ENCODE measurements at regions not wholly inside any gene's neighbourhood (a gene's known extent, or its start where the extent isn't known, plus 50 kb on each side); places are given as distances from the start of the nearest gene placed in this dataset.
"Not testable (repeated sequence)": the region's sequence is repeated elsewhere in the genome, so short reads cannot be mapped to it uniquely, and the experiment has no call there.

DNA sequence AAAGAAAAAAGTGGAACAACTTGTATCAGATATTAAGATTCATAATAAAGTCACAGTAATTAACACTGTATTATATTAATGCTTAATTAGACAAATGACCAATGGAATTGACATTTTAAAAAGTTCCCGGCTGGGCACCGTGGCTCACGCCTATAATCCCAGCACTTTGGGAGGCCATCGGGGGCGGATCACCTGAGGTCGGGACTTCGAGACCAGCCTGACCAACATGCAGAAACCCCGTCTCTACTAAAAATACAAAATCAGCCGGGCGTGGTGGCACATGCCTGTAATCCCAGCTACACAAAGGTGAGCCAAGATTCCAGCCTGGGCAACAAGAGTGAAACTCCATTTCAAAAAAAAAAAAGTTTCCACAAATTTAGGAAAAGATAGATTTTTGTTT, 188.9 kb upstream of the TP63 start:
- WGBS (ENCODE audit: insufficient coverage) = 94% methylated on average over 7 of the region's 10 CpGs
- H3K4me1 ChIP-seq (ENCODE audit: control insufficient read depth, insufficient read depth, low read length); H3K9me3 ChIP-seq (ENCODE audit: control insufficient read depth, insufficient read depth, low read length); H3K27ac ChIP-seq (ENCODE audit: low read depth, low read length); H3K27me3 ChIP-seq (ENCODE audit: control insufficient read depth, insufficient read depth, low read length); DNase-seq (ENCODE audit: low read depth in 4 of 6, low spot score in 6 of 6); H3K36me3 ChIP-seq (ENCODE audit: control insufficient read depth, insufficient read depth, low read length); H3K4me3 ChIP-seq (ENCODE audit: low read depth, low read length): not testable (repeated sequence)

GRCh38 chr3:189446959-189447560, 184.1 kb upstream of the TP63 start:
- H3K27ac ChIP-seq (ENCODE audit: low read depth, low read length) = no peak overlapping the region
- no peak overlapping the region for H3K4me3 ChIP-seq (ENCODE audit: low read depth, low read length)
- H3K4me1 ChIP-seq (ENCODE audit: control insufficient read depth, insufficient read depth, low read length) = no peaks in the 10 kb centered on the region
- no peaks in the 10 kb centered on the region for H3K36me3 ChIP-seq (ENCODE audit: control insufficient read depth, insufficient read depth, low read length)
- no peak for DNase-seq (ENCODE audit: low read depth in 4 of 6, low spot score in 6 of 6)
- H3K9me3 ChIP-seq (ENCODE audit: control insufficient read depth, insufficient read depth, low read length) = no peaks in the 10 kb centered on the region
- H3K27me3 ChIP-seq (ENCODE audit: control insufficient read depth, insufficient read depth, low read length) = no peaks in the 10 kb centered on the region
- WGBS (ENCODE audit: insufficient coverage) = no CpG with 5 or more reads among the region's 3 CpGs

- H3K4me3 ChIP-seq (ENCODE audit: low read depth, low read length) = no peak overlapping the region
- H3K36me3 ChIP-seq (ENCODE audit: control insufficient read depth, insufficient read depth, low read length) = no peaks in the 10 kb centered on the region
- H3K4me1 ChIP-seq (ENCODE audit: control insufficient read depth, insufficient read depth, low read length) = no peaks in the 10 kb centered on the region
- no CpG with 5 or more reads among the region's 1 CpG for WGBS (ENCODE audit: insufficient coverage)
- H3K27ac ChIP-seq (ENCODE audit: low read depth, low read length) = no peak overlapping the region
- DNase-seq (ENCODE audit: low read depth in 4 of 6, low spot score in 6 of 6) = peak in 1 of 6 donors; percentile 17
- H3K9me3 ChIP-seq (ENCODE audit: control insufficient read depth, insufficient read depth, low read length) = no peaks in the 10 kb centered on the region
- no peaks in the 10 kb centered on the region for H3K27me3 ChIP-seq (ENCODE audit: control insufficient read depth, insufficient read depth, low read length)
Observed at GRCh38 chr3:189449084-189449483, 182.1 kb upstream of the TP63 start.

DNA sequence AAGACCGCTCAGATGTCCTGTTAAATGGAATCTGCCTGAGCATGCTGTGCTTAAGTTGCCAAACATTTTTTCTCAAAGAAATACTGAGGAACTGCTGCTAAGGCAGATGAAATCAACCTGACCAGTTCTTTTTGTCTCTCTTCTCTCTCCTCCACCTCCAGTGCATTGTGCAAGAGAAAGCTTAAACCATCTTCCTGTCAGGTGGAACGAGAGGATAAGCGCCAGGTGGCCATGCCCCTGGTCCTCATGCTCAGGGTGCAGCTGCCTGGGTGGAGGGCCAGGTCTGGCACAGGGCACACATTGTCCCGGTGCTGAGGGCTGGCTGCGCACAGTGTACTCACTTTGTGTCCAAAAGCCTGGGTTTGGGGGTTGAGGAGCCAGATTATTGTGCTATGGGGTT, 176.2 kb upstream of the TP63 start:
- Histone ChIP-seq H3K4me1 (ENCODE audit: control insufficient read depth, insufficient read depth, low read length) (no peaks in the 10 kb centered on the region), H3K27ac (ENCODE audit: low read depth, low read length) (no peak overlapping the region), H3K36me3 (ENCODE audit: control insufficient read depth, insufficient read depth, low read length) (no peaks in the 10 kb centered on the region), H3K27me3 (ENCODE audit: control insufficient read depth, insufficient read depth, low read length) (no peaks in the 10 kb centered on the region), H3K9me3 (ENCODE audit: control insufficient read depth, insufficient read depth, low read length) (no peaks in the 10 kb centered on the region), H3K4me3 (ENCODE audit: low read depth, low read length) (no peak overlapping the region)
- DNase-seq (ENCODE audit: low read depth in 4 of 6, low spot score in 6 of 6) = peak in 1 of 6 donors; percentile 5
- WGBS (ENCODE audit: insufficient coverage) = 88% methylated on average over 4 of the region's 5 CpGs

- Histone ChIP-seq H3K4me1 (ENCODE audit: control insufficient read depth, insufficient read depth, low read length) (no peaks in the 10 kb centered on the region), H3K27ac (ENCODE audit: low read depth, low read length) (peak overlapping the region; percentile 37), H3K36me3 (ENCODE audit: control insufficient read depth, insufficient read depth, low read length) (no peaks in the 10 kb centered on the region), H3K9me3 (ENCODE audit: control insufficient read depth, insufficient read depth, low read length) (no peaks in the 10 kb centered on the region), H3K27me3 (ENCODE audit: control insufficient read depth, insufficient read depth, low read length) (no peaks in the 10 kb centered on the region), H3K4me3 (ENCODE audit: low read depth, low read length) (no peak overlapping the region)
- 58% methylated on average over 5 of the region's 6 CpGs for WGBS (ENCODE audit: insufficient coverage)
- peak in 1 of 6 donors; percentile 57 for DNase-seq (ENCODE audit: low read depth in 4 of 6, low spot score in 6 of 6)
Observed at GRCh38 chr3:189455641-189456417, 175.4 kb upstream of the TP63 start.

GRCh38 chr3:189457201-189457607, 174.0 kb upstream of the TP63 start:
- Histone ChIP-seq H3K27me3 (ENCODE audit: control insufficient read depth, insufficient read depth, low read length) (no peaks in the 10 kb centered on the region), H3K36me3 (ENCODE audit: control insufficient read depth, insufficient read depth, low read length) (no peaks in the 10 kb centered on the region), H3K4me1 (ENCODE audit: control insufficient read depth, insufficient read depth, low read length) (no peaks in the 10 kb centered on the region), H3K27ac (ENCODE audit: low read depth, low read length) (no peak overlapping the region), H3K4me3 (ENCODE audit: low read depth, low read length) (no peak overlapping the region), H3K9me3 (ENCODE audit: control insufficient read depth, insufficient read depth, low read length) (peaks cover 3% of the 10 kb centered on the region)
- no peak for DNase-seq (ENCODE audit: low read depth in 4 of 6, low spot score in 6 of 6)
- WGBS (ENCODE audit: insufficient coverage) = 95% methylated on average over 5 of the region's 7 CpGs

- Histone ChIP-seq H3K27ac (ENCODE audit: low read depth, low read length) (no peak overlapping the region), H3K4me3 (ENCODE audit: low read depth, low read length) (no peak overlapping the region), H3K27me3 (ENCODE audit: control insufficient read depth, insufficient read depth, low read length) (no peaks in the 10 kb centered on the region), H3K4me1 (ENCODE audit: control insufficient read depth, insufficient read depth, low read length) (no peaks in the 10 kb centered on the region), H3K9me3 (ENCODE audit: control insufficient read depth, insufficient read depth, low read length) (peaks cover 3% of the 10 kb centered on the region), H3K36me3 (ENCODE audit: control insufficient read depth, insufficient read depth, low read length) (no peaks in the 10 kb centered on the region)
- no CpG with 5 or more reads among the region's 9 CpGs for WGBS (ENCODE audit: insufficient coverage)
- DNase-seq (ENCODE audit: low read depth in 4 of 6, low spot score in 6 of 6) = no peak
Observed at GRCh38 chr3:189457631-189458412, 173.4 kb upstream of the TP63 start.

DNA sequence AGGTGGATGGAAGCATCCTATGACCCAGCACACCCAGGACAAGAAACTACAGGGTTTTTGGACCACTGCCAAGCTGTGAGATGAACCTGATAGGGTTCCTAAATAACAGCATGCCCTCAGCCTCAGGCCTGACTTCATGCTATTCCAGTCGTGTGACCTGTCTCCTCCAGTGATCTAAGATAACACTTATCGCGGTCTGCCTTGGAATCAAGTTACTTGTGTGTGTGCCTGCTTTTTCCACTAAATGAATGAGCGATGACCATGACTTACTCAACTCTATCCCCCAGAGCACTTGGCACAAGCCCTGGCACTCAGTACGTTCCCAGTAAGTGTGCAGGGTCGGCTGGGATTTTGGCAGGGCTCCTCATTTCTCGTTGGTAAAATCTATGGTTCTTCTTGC, 172.7 kb upstream of the TP63 start:
- peak in 1 of 6 donors; percentile 5 for DNase-seq (ENCODE audit: low read depth in 4 of 6, low spot score in 6 of 6)
- Histone ChIP-seq H3K4me1 (ENCODE audit: control insufficient read depth, insufficient read depth, low read length) (no peaks in the 10 kb centered on the region), H3K9me3 (ENCODE audit: control insufficient read depth, insufficient read depth, low read length) (peaks cover 3% of the 10 kb centered on the region), H3K36me3 (ENCODE audit: control insufficient read depth, insufficient read depth, low read length) (no peaks in the 10 kb centered on the region), H3K27ac (ENCODE audit: low read depth, low read length) (no peak overlapping the region), H3K4me3 (ENCODE audit: low read depth, low read length) (no peak overlapping the region), H3K27me3 (ENCODE audit: control insufficient read depth, insufficient read depth, low read length) (no peaks in the 10 kb centered on the region)
- WGBS (ENCODE audit: insufficient coverage) = 63% methylated on average over 6 of the region's 7 CpGs

DNA sequence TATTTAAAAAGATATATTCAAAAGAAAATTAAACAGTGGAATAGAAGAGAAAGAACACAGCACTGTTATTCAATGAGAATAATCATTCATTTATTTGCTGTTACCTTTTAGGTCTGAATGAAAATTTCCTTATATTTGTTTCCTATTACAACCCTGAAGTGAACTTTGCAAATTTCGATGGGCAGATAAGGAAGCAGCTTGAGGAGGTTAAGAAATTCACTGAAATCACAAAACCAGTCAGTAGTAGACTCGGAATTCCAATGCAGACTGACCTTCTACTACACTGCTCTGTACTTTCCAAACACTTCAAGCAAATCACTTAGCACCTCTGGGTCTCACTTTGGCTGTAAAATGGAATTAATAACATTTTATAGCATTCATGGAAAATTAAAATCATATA, 172.0 kb upstream of the TP63 start:
- Histone ChIP-seq H3K4me1 (ENCODE audit: control insufficient read depth, insufficient read depth, low read length) (no peaks in the 10 kb centered on the region), H3K9me3 (ENCODE audit: control insufficient read depth, insufficient read depth, low read length) (peaks cover 3% of the 10 kb centered on the region), H3K36me3 (ENCODE audit: control insufficient read depth, insufficient read depth, low read length) (no peaks in the 10 kb centered on the region), H3K27me3 (ENCODE audit: control insufficient read depth, insufficient read depth, low read length) (no peaks in the 10 kb centered on the region), H3K27ac (ENCODE audit: low read depth, low read length) (no peak overlapping the region), H3K4me3 (ENCODE audit: low read depth, low read length) (no peak overlapping the region)
- DNase-seq (ENCODE audit: low read depth in 4 of 6, low spot score in 6 of 6) = peak in 1 of 6 donors; percentile 8
- WGBS (ENCODE audit: insufficient coverage) = no CpG with 5 or more reads among the region's 2 CpGs
